Natural killer cell (primary cell): ENCODE measurements at regions not wholly inside any gene's neighbourhood (a gene's known extent, or its start where the extent isn't known, plus 50 kb on each side); places are given as distances from the start of the nearest gene placed in this dataset.

Experiments
- ATAC-seq, 3 donors: fragments of 150-1000 bp in 2 of 3; fragments of 200-7000 bp in 1 of 3; cut with Tn5 transposase; 1 replicate in 1 of 3; 2 replicates in 2 of 3; pipeline ENCODE4 v1.10.0; 2021; ENCODE audit warnings: mild to moderate bottlenecking in 2 of 3, moderate library complexity in 2 of 3
- DNase-seq, 2 donors: peaks; one replicate each; pipeline versions ENCODE4 v3.0.0 to v3.0.0-alpha.2; 2013 to 2021; ENCODE audit warnings: mixed read lengths in 1 of 2
- H3K27ac ChIP-seq: one replicate; pipeline ENCODE4 v1.5.1; 2013; ENCODE audit warnings: mild to moderate bottlenecking, low read length
- H3K27me3 ChIP-seq: one replicate; pipeline ENCODE4 v1.6.1; 2013; ENCODE audit warnings: low read length; ENCODE audit not compliant: control insufficient read depth, insufficient read depth
- H3K36me3 ChIP-seq: one replicate; pipeline ENCODE4 v1.6.1; 2013; ENCODE audit warnings: low read length; ENCODE audit not compliant: control insufficient read depth, insufficient read depth
- H3K4me1 ChIP-seq: one replicate; pipeline ENCODE4 v1.6.1; 2013; ENCODE audit warnings: low read length; ENCODE audit not compliant: control insufficient read depth, insufficient read depth
- H3K4me3 ChIP-seq: one replicate; pipeline ENCODE4 v1.5.1; 2013; ENCODE audit warnings: low read length
- H3K9me3 ChIP-seq: one replicate; pipeline ENCODE4 v1.6.1; 2013; ENCODE audit warnings: low read length; ENCODE audit not compliant: control insufficient read depth, insufficient read depth
- H3K27ac Mint-ChIP-seq, 2 donors: one replicate each; pipeline ENCODE4 v1.8.0; 2022; ENCODE audit warnings: mild to moderate bottlenecking in 2 of 2, mixed read lengths in 2 of 2, moderate library complexity in 1 of 2
- H3K27me3 Mint-ChIP-seq, 2 donors: one replicate each; pipeline ENCODE4 v1.8.0; 2022; ENCODE audit warnings: low read depth in 2 of 2, mixed read lengths in 2 of 2
- H3K36me3 Mint-ChIP-seq: one replicate; pipeline ENCODE4 v1.8.0; 2022; ENCODE audit warnings: mixed read lengths
- H3K4me1 Mint-ChIP-seq, 2 donors: one replicate each; pipeline ENCODE4 v1.8.0; 2022; ENCODE audit warnings: mixed read lengths in 2 of 2
- H3K4me3 Mint-ChIP-seq: one replicate; pipeline ENCODE4 v1.8.0; 2022; ENCODE audit warnings: mild to moderate bottlenecking, moderate library complexity, mixed read lengths
- H3K9me3 Mint-ChIP-seq, 2 donors: one replicate each; pipeline ENCODE4 v1.8.0; 2022; ENCODE audit warnings: mixed read lengths in 2 of 2
- WGBS: methylation state at CpG from one replicate; pipeline ENCODE4 v1.1.7; 2013; ENCODE audit warnings: missing lambda C conversion rate; ENCODE audit not compliant: insufficient coverage; 5-methylcytosine and 5-hydroxymethylcytosine counted together
- intact Hi-C: fragments of 100-400 bp; cut with micrococcal nuclease; formaldehyde crosslinking; loops from one replicate; pipeline ENCODE4 v1.14.2; 2022
- TF ChIP-seq, protein P1 (sequence below): fragments of 200-600 bp; IDR thresholded peaks from one replicate; pipeline ENCODE4 v1.8.0; 2022; ENCODE audit warnings: antibody characterized with exemption

DNA sequence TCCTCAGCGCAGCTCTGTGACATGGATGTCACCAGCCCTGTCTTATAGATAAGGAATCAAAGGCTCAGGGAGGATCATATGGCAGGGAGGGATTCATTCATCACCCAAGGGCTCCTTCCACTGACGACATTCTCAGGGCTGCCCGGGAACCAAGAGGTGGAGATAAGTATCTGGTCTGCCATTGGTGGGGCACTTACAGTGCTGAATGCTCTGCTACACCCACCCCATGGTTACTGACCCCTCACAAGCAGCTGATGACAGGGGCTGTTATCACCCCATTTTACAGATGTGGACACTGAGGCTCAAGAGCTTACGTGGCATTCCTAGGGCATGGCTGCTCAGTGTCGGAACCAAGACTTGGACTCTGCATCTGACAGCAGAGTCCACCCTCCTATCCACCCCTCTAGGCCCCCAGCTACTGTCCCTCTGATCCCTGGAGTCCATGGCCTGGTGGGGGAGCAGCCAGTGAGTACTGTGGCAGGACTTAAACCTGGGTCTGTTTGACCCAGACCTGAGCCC lies 155.1 kb downstream of the PTPRU start:
- peaks cover 5 to 20% of the 10 kb centered on the region in 2 donors for H3K27me3 Mint-ChIP-seq
- Histone ChIP-seq H3K36me3 (no peaks in the 10 kb centered on the region), H3K9me3 (no peaks in the 10 kb centered on the region), H3K27me3 (no peaks in the 10 kb centered on the region), H3K27ac (no peak overlapping the region), H3K4me1 (no peaks in the 10 kb centered on the region), H3K4me3 (no peak overlapping the region)
- 62% methylated on average over 5 of the region's 5 CpGs for WGBS
- intact Hi-C loops: no loop called here
- ATAC-seq (no peak), DNase-seq (no peak)
- H3K4me1 Mint-ChIP-seq: no peaks in the 10 kb centered on the region
- no peaks in the 10 kb centered on the region for H3K36me3 Mint-ChIP-seq
- H3K4me3 Mint-ChIP-seq: no peak overlapping the region
- H3K27ac Mint-ChIP-seq: no peak overlapping the region
- TF ChIP-seq, protein P1, sequence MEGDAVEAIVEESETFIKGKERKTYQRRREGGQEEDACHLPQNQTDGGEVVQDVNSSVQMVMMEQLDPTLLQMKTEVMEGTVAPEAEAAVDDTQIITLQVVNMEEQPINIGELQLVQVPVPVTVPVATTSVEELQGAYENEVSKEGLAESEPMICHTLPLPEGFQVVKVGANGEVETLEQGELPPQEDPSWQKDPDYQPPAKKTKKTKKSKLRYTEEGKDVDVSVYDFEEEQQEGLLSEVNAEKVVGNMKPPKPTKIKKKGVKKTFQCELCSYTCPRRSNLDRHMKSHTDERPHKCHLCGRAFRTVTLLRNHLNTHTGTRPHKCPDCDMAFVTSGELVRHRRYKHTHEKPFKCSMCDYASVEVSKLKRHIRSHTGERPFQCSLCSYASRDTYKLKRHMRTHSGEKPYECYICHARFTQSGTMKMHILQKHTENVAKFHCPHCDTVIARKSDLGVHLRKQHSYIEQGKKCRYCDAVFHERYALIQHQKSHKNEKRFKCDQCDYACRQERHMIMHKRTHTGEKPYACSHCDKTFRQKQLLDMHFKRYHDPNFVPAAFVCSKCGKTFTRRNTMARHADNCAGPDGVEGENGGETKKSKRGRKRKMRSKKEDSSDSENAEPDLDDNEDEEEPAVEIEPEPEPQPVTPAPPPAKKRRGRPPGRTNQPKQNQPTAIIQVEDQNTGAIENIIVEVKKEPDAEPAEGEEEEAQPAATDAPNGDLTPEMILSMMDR: no peak
- H3K9me3 Mint-ChIP-seq: no peaks in the 10 kb centered on the region

DNA sequence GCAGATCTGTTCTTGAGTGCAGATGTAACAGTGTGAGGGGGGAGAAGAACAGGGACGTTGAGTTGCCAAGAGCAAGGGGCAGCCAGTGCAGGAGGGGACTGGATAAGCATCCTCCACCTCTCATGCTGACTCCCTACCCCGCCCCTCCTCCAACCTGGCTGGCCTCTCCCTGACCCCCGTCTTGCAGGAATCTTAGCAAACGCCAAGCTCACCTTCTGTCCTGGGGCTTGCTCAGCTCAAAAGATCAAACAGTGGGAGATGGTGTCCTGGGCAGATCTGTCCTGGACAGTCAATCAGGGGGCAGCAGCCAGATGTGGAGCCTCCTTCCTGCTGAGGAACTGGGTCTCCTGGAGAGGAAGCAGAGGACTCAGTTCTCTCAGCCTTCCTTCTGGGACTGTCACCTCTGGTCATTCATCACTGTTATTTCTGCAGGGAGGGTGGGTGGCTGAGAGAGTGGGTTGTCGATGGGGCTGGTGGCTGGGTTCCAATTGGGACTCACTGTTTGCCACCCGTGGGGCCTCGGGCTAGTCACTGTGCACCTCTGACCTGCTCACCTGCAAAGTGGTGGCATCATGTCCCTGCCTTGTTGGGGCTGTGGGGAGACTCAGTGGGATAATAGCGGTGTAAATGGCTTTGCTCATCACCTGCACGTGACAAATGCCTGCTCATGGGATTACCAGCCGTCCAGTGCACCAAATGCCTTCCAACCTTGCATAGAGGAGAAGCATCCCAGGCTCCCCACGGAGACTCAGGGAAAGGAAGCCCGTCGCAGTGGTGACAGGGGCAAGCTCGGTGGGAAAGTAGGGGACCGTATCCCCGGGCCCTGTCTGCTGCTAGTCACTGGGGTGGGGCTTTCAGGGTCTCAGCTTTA lies 154.4 kb downstream of the PTPRU start:
- Mint-ChIP-seq H3K27ac (no peak overlapping the region), H3K9me3 (no peaks in the 10 kb centered on the region), H3K36me3 (no peaks in the 10 kb centered on the region), H3K4me1 (no peaks in the 10 kb centered on the region), H3K4me3 (no peak overlapping the region), H3K27me3 (peaks cover 5 to 20% of the 10 kb centered on the region in 2 donors)
- Histone ChIP-seq H3K27me3 (no peaks in the 10 kb centered on the region), H3K27ac (no peak overlapping the region), H3K9me3 (no peaks in the 10 kb centered on the region), H3K4me3 (no peak overlapping the region), H3K4me1 (no peaks in the 10 kb centered on the region), H3K36me3 (no peaks in the 10 kb centered on the region)
- ATAC-seq (no peak), DNase-seq (no peak)
- WGBS: 51% methylated on average over 16 of the region's 16 CpGs
- intact Hi-C loops: no loop called here
- TF ChIP-seq, protein P1: no peak

DNA sequence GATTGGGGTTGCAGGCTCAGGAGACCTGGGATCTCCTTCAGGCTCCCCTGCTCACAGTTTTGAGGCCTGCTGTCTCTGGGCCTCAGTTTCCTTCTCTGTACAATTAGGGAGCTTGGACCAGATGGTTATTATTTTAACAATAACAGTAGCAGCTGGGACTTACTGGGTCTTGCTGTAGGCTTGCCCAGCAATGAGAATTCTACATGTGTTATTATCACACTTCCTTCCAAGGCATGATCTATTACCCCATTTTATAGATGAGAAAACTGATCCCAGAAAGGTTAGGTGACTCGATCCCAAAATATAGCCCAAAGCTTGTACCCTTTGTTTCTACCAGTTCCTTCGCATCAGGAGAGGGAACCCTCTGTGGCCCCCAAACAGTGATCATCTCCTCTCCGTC lies 153.8 kb downstream of the PTPRU start:
- Histone ChIP-seq H3K27me3 (no peaks in the 10 kb centered on the region), H3K9me3 (no peaks in the 10 kb centered on the region), H3K4me3 (no peak overlapping the region), H3K36me3 (no peaks in the 10 kb centered on the region), H3K27ac (no peak overlapping the region), H3K4me1 (no peaks in the 10 kb centered on the region)
- H3K36me3 Mint-ChIP-seq: no peaks in the 10 kb centered on the region
- TF ChIP-seq, protein P1: no peak
- H3K4me1 Mint-ChIP-seq: no peaks in the 10 kb centered on the region
- DNase-seq: no peak
- no peak overlapping the region for H3K4me3 Mint-ChIP-seq
- no peaks in the 10 kb centered on the region for H3K9me3 Mint-ChIP-seq
- peaks cover 5 to 20% of the 10 kb centered on the region in 2 donors for H3K27me3 Mint-ChIP-seq
- 38% methylated on average over 1 of the region's 3 CpGs for WGBS
- intact Hi-C loops: no loop called here
- ATAC-seq: no peak
- no peak overlapping the region for H3K27ac Mint-ChIP-seq
